H1 (cell line): ENCODE measurements at regions not wholly inside any gene's neighbourhood (a gene's known extent, or its start where the extent isn't known, plus 50 kb on each side); places are given as distances from the start of the nearest gene placed in this dataset.

Experiments used
- CTCF ChIA-PET: fragments of 300-600 bp; sonication (Branson Sonifier 250); formaldehyde crosslinking; loops from one replicate; lab custom pipeline; 2021; ENCODE audit not compliant: partially characterized antibody; lab: Charles Lee
- POLR2A ChIA-PET: fragments of 300-600 bp; sonication (Branson Sonifier 250); formaldehyde crosslinking; loops from one replicate; lab custom pipeline; 2021; ENCODE audit warnings: inconsistent platforms; ENCODE audit not compliant: partially characterized antibody; lab: Charles Lee
- DNase-seq, 2 experiments: peaks; one replicate each; pipeline versions ENCODE4 v3.0.0 to v3.0.0-alpha.2; 2010 to 2022; ENCODE audit warnings: low spot score in 2 of 2, low read depth in 1 of 2, mixed read lengths in 1 of 2
- FAIRE-seq: peaks from 2 replicates; lab custom pipeline; 2011; peaks lifted over from hg19 to GRCh38; lab: Jason Lieb, UNC
- H2AFZ ChIP-seq: 2 replicates; pipeline ENCODE4 v1.8.1; 2012; ENCODE audit warnings: low read length, inconsistent platforms
- H2AK5ac ChIP-seq: 2 replicates; pipeline ENCODE4 v1.6.1; 2013; ENCODE audit warnings: low read depth, low read length
- H2BK120ac ChIP-seq: replicated peaks from 2 replicates; pipeline ENCODE3; 2013; ENCODE audit warnings: low read depth, low read length, inconsistent platforms
- H2BK12ac ChIP-seq: 2 replicates; pipeline ENCODE4 v1.6.1; 2013; ENCODE audit warnings: low read depth, low read length
- H2BK15ac ChIP-seq: 2 replicates; pipeline ENCODE4 v1.6.1; 2013; ENCODE audit warnings: low read length
- H2BK20ac ChIP-seq: 2 replicates; pipeline ENCODE4 v1.6.1; 2013; ENCODE audit warnings: low read length
- H2BK5ac ChIP-seq: 2 replicates; pipeline ENCODE4 v1.6.1; 2013; ENCODE audit warnings: low read depth, low read length
- H3K14ac ChIP-seq: 2 replicates; pipeline ENCODE4 v1.6.1; 2013; ENCODE audit warnings: inconsistent platforms; ENCODE audit not compliant: insufficient read length
- H3K18ac ChIP-seq: 2 replicates; pipeline ENCODE4 v1.6.1; 2013; ENCODE audit warnings: low read length; ENCODE audit errors: extremely low read depth
- H3K23ac ChIP-seq: 2 replicates; pipeline ENCODE4 v1.6.1; 2013; ENCODE audit warnings: inconsistent platforms; ENCODE audit not compliant: insufficient read length
- H3K23me2 ChIP-seq: 2 replicates; pipeline ENCODE4 v1.6.1; 2013; ENCODE audit warnings: low read depth, low read length
- H3K27ac ChIP-seq: 2 replicates; pipeline ENCODE4 v1.6.1; 2011; ENCODE audit warnings: low read depth, low read length, inconsistent platforms
- H3K27me3 ChIP-seq, 4 experiments: replicated peaks in 1 of 4; 1 replicate in 1 of 4; 2 replicates in 3 of 4; pipeline versions ENCODE4 v1.6.1 to v1.8.1; 2011 to 2013; ENCODE audit warnings: low read length in 3 of 4, mild to moderate bottlenecking in 3 of 4, inconsistent platforms in 2 of 4, mixed read lengths in 2 of 4, moderate library complexity in 1 of 4; ENCODE audit not compliant: control insufficient read depth in 3 of 4, insufficient read depth in 3 of 4; ENCODE audit errors: extremely low read depth in 1 of 4
- H3K36me3 ChIP-seq, 4 experiments: 2 replicates each; pipeline versions ENCODE4 v1.6.1 to v1.8.1; 2011 to 2013; ENCODE audit warnings: mild to moderate bottlenecking in 4 of 4, low read length in 3 of 4, moderate library complexity in 2 of 4, control low read depth in 1 of 4, inconsistent platforms in 1 of 4; ENCODE audit not compliant: insufficient read depth in 4 of 4, control insufficient read depth in 2 of 4
- H3K4ac ChIP-seq: replicated peaks from 2 replicates; pipeline ENCODE3; 2013; ENCODE audit warnings: low read length, low read depth, mixed read lengths, inconsistent platforms; ENCODE audit not compliant: insufficient read length
- H3K4me1 ChIP-seq, 4 experiments: replicated peaks in 1 of 4; 1 replicate in 1 of 4; 2 replicates in 3 of 4; pipeline versions ENCODE4 v1.6.1 to v1.8.1; 2011 to 2013; ENCODE audit warnings: low read length in 3 of 4, inconsistent platforms in 2 of 4, mixed read lengths in 1 of 4; ENCODE audit not compliant: insufficient read depth in 4 of 4, control insufficient read depth in 3 of 4
- H3K4me2 ChIP-seq, 2 experiments: 2 replicates each; pipeline versions ENCODE4 v1.6.1 to v1.8.1; 2011 to 2013; ENCODE audit warnings: low read depth in 2 of 2, low read length in 2 of 2, control low read depth in 1 of 2, inconsistent platforms in 1 of 2, mild to moderate bottlenecking in 1 of 2; ENCODE audit not compliant: insufficient read depth in 1 of 2
- H3K4me3 ChIP-seq, 4 experiments: fragments of 200-600, 300-600 bp in 1 of 4; sonication (generic), shearing (Covaris generic), sonication (Bioruptor Twin) in 1 of 4; 2 replicates each; pipeline versions ENCODE4 v1.5.1 to v1.8.1; 2011 to 2016; ENCODE audit warnings: low read length in 4 of 4, low read depth in 3 of 4, control low read depth in 2 of 4, inconsistent platforms in 2 of 4, mild to moderate bottlenecking in 2 of 4, mixed read lengths in 1 of 4, moderate library complexity in 1 of 4; ENCODE audit not compliant: insufficient read depth in 2 of 4; ENCODE audit errors: extremely low read depth in 1 of 4
- H3K56ac ChIP-seq: replicated peaks from 2 replicates; pipeline ENCODE3; 2013; ENCODE audit warnings: low read depth, mild to moderate bottlenecking, mixed read lengths, low read length, inconsistent platforms; ENCODE audit not compliant: insufficient read length
- H3K79me1 ChIP-seq: 2 replicates; pipeline ENCODE4 v1.6.1; 2013; ENCODE audit warnings: low read depth, low read length, control low read depth
- H3K79me2 ChIP-seq, 2 experiments: 2 replicates each; pipeline versions ENCODE4 v1.6.1 to v1.8.1; 2012 to 2013; ENCODE audit warnings: low read length in 2 of 2, mild to moderate bottlenecking in 2 of 2, inconsistent platforms in 1 of 2; ENCODE audit not compliant: insufficient read depth in 2 of 2, control insufficient read depth in 1 of 2
- H3K9ac ChIP-seq, 4 experiments: replicated peaks in 1 of 4; 1 replicate in 1 of 4; 2 replicates in 3 of 4; pipeline versions ENCODE4 v1.6.1 to v1.8.1; 2011 to 2013; ENCODE audit warnings: low read depth in 3 of 4, low read length in 3 of 4, control low read depth in 2 of 4, mild to moderate bottlenecking in 2 of 4, moderate library complexity in 2 of 4, inconsistent platforms in 1 of 4; ENCODE audit errors: extremely low read depth in 1 of 4
- H3K9me3 ChIP-seq, 2 experiments: 2 replicates each; pipeline versions ENCODE4 v1.6.1 to v1.8.1; 2012 to 2013; ENCODE audit warnings: mild to moderate bottlenecking in 2 of 2, moderate library complexity in 2 of 2, control low read depth in 1 of 2, inconsistent platforms in 1 of 2, low read depth in 1 of 2, low read length in 1 of 2, mixed read lengths in 1 of 2; ENCODE audit not compliant: insufficient read depth in 2 of 2
- H4K20me1 ChIP-seq, 2 experiments: replicated peaks in 1 of 2; 2 replicates each; pipeline versions ENCODE3 to v1.8.1; 2011 to 2013; ENCODE audit warnings: inconsistent platforms in 2 of 2, low read length in 2 of 2, mild to moderate bottlenecking in 1 of 2; ENCODE audit not compliant: insufficient read depth in 2 of 2, control insufficient read depth in 1 of 2
- H4K5ac ChIP-seq: 2 replicates; pipeline ENCODE4 v1.6.1; 2013; ENCODE audit warnings: low read length, low read depth, mixed read lengths, inconsistent platforms; ENCODE audit not compliant: insufficient read length
- H4K8ac ChIP-seq: 2 replicates; pipeline ENCODE4 v1.8.0; 2013; ENCODE audit warnings: mild to moderate bottlenecking, moderate library complexity, low read length, inconsistent platforms; ENCODE audit not compliant: insufficient read depth; ENCODE audit errors: extremely low read depth
- H4K91ac ChIP-seq: replicated peaks from 2 replicates; pipeline ENCODE3; 2013; ENCODE audit warnings: low read length, mixed read lengths, inconsistent platforms; ENCODE audit not compliant: insufficient read length
- BRCA1 ChIP-seq: IDR thresholded peaks from 2 replicates; pipeline ENCODE4 v1.6.1; 2012; ENCODE audit warnings: low read depth, low read length, improper control_type of control experiment
- CBX8 ChIP-seq: fragments of 300-800, 300-1000 bp; sonication (generic); IDR thresholded peaks from 2 replicates; pipeline ENCODE4 v1.7.1; 2016; ENCODE audit warnings: low read depth, low read length, borderline replicate concordance
- EP300 ChIP-seq, 2 experiments: IDR thresholded peaks; 1 replicate in 1 of 2; 2 replicates in 1 of 2; pipeline ENCODE4 v1.6.1; 2011 to 2012; ENCODE audit warnings: low read depth in 2 of 2, low read length in 2 of 2, mild to moderate bottlenecking in 2 of 2, borderline replicate concordance in 1 of 2, inconsistent platforms in 1 of 2, moderate library complexity in 1 of 2
- KDM1A ChIP-seq: fragments of 200-600, 300-600 bp; sonication (generic); IDR thresholded peaks from 2 replicates; pipeline ENCODE4 v1.7.1; 2016; ENCODE audit warnings: mild to moderate bottlenecking, low read length, borderline replicate concordance
- SP1 ChIP-seq: IDR thresholded peaks from 2 replicates; pipeline ENCODE4 v1.6.1; 2011; ENCODE audit warnings: low read depth, low read length
- TAF1 ChIP-seq: IDR thresholded peaks from 2 replicates; pipeline ENCODE4 v1.6.1; 2011; ENCODE audit warnings: mild to moderate bottlenecking, low read depth, low read length
- WGBS, 2 experiments: shearing (Covaris generic) in 1 of 2; methylation state at CpG; one replicate each; pipeline versions ENCODE4 v1.1.6 to v1.1.7; 2013 to 2015; ENCODE audit warnings: low lambda C conversion rate in 2 of 2, mixed read lengths in 2 of 2, inconsistent platforms in 1 of 2, low coverage in 1 of 2, missing lambda C conversion rate in 1 of 2; ENCODE audit not compliant: insufficient replicate concordance in 2 of 2, insufficient coverage in 1 of 2, insufficient read length in 1 of 2; ENCODE audit errors: extremely low coverage in 1 of 2, missing lambda C conversion rate in 1 of 2; 5-methylcytosine and 5-hydroxymethylcytosine counted together

DNA sequence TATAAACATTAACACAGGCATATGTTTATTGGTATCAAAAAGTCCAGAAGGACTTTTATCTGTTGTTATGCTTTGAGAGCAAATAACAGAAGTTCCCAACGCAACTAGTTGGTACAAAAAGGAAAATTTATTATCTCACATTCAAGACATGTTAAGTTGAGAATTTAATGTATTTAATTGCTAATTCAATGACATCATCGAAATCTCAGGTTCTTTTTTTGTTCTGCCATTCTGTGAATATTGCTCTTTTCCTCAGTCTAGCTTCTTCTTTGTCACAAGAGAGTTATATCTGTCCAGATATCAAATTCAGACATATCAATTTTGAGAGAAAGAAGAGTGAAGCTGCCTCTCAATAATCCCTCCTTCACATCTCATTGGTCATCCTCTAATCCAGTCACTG, 307.6 kb upstream of the PCSK5 start:
- Histone ChIP-seq H3K9ac (no peak overlapping the region), H3K4me1 (no peaks in the 10 kb centered on the region), H3K27me3 (no peaks in the 10 kb centered on the region), H4K8ac (no peak overlapping the region), H3K4me2 (no peak overlapping the region), H3K9me3 (no peaks in the 10 kb centered on the region), H4K20me1 (no peaks in the 10 kb centered on the region), H4K91ac (no peak overlapping the region), H2AK5ac (no peak overlapping the region), H4K5ac (no peak overlapping the region), H2BK15ac (no peak overlapping the region), H3K27ac (no peak overlapping the region), H3K36me3 (no peaks in the 10 kb centered on the region), H2BK120ac (no peak overlapping the region), H3K4me3 (no peak overlapping the region), H2BK5ac (no peak overlapping the region), H2BK12ac (no peak overlapping the region), H2BK20ac (no peak overlapping the region), H3K18ac (no peak overlapping the region), H3K56ac (no peak overlapping the region), H3K14ac (no peak overlapping the region), H2AFZ (no peak overlapping the region), H3K23me2 (no peaks in the 10 kb centered on the region; the same call in 1 of the 2 replicates), H3K79me2 (no peaks in the 10 kb centered on the region), H3K79me1 (no peaks in the 10 kb centered on the region), H3K23ac (no peak overlapping the region), H3K4ac (no peak overlapping the region)
- no peak for DNase-seq
- no peak for FAIRE-seq
- 92% methylated on average over 2 of the region's 2 CpGs; no CpG with 5 or more reads in 1 of the 2 experiments for WGBS, 2 experiments
- ChIA-PET CTCF (no interaction called here), POLR2A (no interaction called here)
- no peak for TF ChIP-seq CBX8
- no peak for TF ChIP-seq EP300 (IDR thresholded peaks at IDR 0.05; ENCODE audit: borderline replicate concordance in 1 of 2, low read depth in 2 of 2, low read length in 2 of 2)
- TF ChIP-seq BRCA1, result no peak
- no peak for TF ChIP-seq SP1
- TF ChIP-seq TAF1, result no peak
- TF ChIP-seq KDM1A, result no peak
